Stomach (tissue), 4 donors: ENCODE measurements at regions not wholly inside any gene's neighbourhood (a gene's known extent, or its start where the extent isn't known, plus 50 kb on each side); places are given as distances from the start of the nearest gene placed in this dataset.

Source experiments
- EP300 ChIP-seq: sonication (generic); formaldehyde crosslinking; IDR thresholded peaks from one replicate; pipeline ENCODE4 v1.6.1; 2017; ENCODE audit warnings: antibody characterized with exemption
- TF ChIP-seq, protein P1 (sequence below), 7 experiments: fragments of 450-650 bp in 4 of 7; fragments of 200-600 bp in 3 of 7; sonication (generic) in 3 of 7; IDR thresholded peaks; one replicate each; pipeline ENCODE4 v1.5.1; 2016 to 2019; ENCODE audit warnings: antibody characterized with exemption in 7 of 7, control low read depth in 2 of 7, mild to moderate bottlenecking in 1 of 7

DNA sequence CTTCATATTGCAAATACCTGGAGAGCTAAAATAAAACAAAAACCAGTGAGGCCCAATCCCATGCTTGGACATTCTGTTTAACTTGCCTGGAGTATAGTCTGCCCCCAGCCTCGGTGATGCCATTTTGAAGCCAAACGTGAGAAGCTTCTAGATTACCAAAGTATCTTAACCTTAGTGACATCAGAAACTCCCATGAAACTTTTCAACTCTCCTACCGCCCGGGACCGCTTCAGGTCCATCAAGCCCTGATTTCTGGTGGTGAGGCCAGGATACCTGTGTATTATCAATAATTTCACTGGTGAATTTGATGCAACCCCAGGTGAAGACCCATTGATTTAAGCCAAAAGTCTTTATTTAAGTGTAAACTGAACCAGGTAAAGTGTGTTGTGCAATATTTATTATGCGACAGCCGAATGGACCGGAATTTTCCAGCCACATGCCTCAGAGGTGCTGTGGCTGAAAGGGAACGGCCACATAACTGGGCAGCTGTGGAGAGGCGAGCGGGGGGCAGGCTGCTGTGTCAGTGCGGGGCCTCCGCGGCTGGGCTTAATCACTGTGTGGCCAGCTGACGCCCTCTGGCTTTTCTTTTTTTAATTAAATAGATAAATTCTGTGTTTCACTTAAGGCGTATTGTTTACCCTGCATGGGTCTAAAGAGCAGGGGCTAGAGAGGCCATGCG lies 385.5 kb upstream of the B3GAT1 start:
- no peak for TF ChIP-seq EP300
- TF ChIP-seq, protein P1, sequence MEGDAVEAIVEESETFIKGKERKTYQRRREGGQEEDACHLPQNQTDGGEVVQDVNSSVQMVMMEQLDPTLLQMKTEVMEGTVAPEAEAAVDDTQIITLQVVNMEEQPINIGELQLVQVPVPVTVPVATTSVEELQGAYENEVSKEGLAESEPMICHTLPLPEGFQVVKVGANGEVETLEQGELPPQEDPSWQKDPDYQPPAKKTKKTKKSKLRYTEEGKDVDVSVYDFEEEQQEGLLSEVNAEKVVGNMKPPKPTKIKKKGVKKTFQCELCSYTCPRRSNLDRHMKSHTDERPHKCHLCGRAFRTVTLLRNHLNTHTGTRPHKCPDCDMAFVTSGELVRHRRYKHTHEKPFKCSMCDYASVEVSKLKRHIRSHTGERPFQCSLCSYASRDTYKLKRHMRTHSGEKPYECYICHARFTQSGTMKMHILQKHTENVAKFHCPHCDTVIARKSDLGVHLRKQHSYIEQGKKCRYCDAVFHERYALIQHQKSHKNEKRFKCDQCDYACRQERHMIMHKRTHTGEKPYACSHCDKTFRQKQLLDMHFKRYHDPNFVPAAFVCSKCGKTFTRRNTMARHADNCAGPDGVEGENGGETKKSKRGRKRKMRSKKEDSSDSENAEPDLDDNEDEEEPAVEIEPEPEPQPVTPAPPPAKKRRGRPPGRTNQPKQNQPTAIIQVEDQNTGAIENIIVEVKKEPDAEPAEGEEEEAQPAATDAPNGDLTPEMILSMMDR (IDR thresholded peaks at IDR 0.05), result no peak
